HCT116 (cell line): ENCODE measurements at regions not wholly inside any gene's neighbourhood (a gene's known extent, or its start where the extent isn't known, plus 50 kb on each side); places are given as distances from the start of the nearest gene placed in this dataset.

Experiments used
- ATAC-seq: fragments of 200-7000 bp; cut with Tn5 transposase; 2 replicates; pipeline ENCODE4 v1.9.1; 2020; ENCODE audit warnings: mild to moderate bottlenecking, moderate library complexity
- BruUV-seq: library from RNA; stranded (reverse); fragments of 400-500 nt; replicated peaks from 2 replicates; lab custom pipeline; 2021; lab: Mats Ljungman, UMichigan
- CTCF ChIA-PET: fragments of 300-600 bp; sonication (Branson Sonifier 250); formaldehyde crosslinking; loops from one replicate; lab custom pipeline; 2021; ENCODE audit warnings: antibody characterized with exemption; lab: Charles Lee
- POLR2A ChIA-PET: fragments of 300-600, 350-600 bp; sonication (Branson Sonifier 250); formaldehyde crosslinking; loops from one replicate; lab custom pipeline; 2021; ENCODE audit warnings: antibody characterized with exemption; lab: Charles Lee
- RAD21 ChIA-PET, 2 experiments: fragments of 300-600 bp; sonication (Branson Sonifier 250); formaldehyde crosslinking; loops; one replicate each; lab custom pipeline; 2023; ENCODE audit warnings: low total read pairs in 2 of 2; ENCODE audit not compliant: uncharacterized antibody in 2 of 2, unreplicated experiment in 2 of 2, low non-redundant PET in 1 of 2; lab: Charles Lee
- DNase-seq: peaks from one replicate; pipeline ENCODE4 v3.0.0-alpha.2; 2010; ENCODE audit warnings: low read depth, low spot score
- H2AFZ ChIP-seq: fragments of 200-600 bp; shearing (Covaris generic), sonication (generic); 2 replicates; pipeline ENCODE4 v1.6.1; 2017; ENCODE audit warnings: low read depth, mixed run types, mixed read lengths, antibody characterized with exemption, low read length; ENCODE audit not compliant: poor library complexity, severe bottlenecking
- H3K27ac ChIP-seq: 2 replicates; pipeline ENCODE4 v1.5.1; 2012; ENCODE audit warnings: low read depth, low read length
- H3K27me3 ChIP-seq: fragments of 200-600 bp; sonication (generic); 2 replicates; pipeline ENCODE4 v1.6.1; 2016; ENCODE audit warnings: mixed run types, low read length, mixed read lengths; ENCODE audit not compliant: insufficient read depth
- H3K36me3 ChIP-seq, 2 experiments: fragments of 200-500 bp in 1 of 2; fragments of 200-600 bp in 1 of 2; sonication (Bioruptor generic) in 1 of 2; sonication (generic) in 1 of 2; 2 replicates each; pipeline versions ENCODE4 v1.5.1 to v1.6.1; 2014 to 2016; ENCODE audit warnings: low read length in 2 of 2, inconsistent platforms in 1 of 2, mixed read lengths in 1 of 2, mixed run types in 1 of 2; ENCODE audit not compliant: insufficient read depth in 2 of 2, control insufficient read depth in 1 of 2
- H3K4me1 ChIP-seq, 2 experiments: fragments of 200-600 bp in 1 of 2; sonication (generic) in 1 of 2; 2 replicates each; pipeline versions ENCODE4 v1.5.1 to v1.6.1; 2012 to 2017; ENCODE audit warnings: low read length in 2 of 2, inconsistent platforms in 1 of 2, mild to moderate bottlenecking in 1 of 2, mixed read lengths in 1 of 2, mixed run types in 1 of 2, moderate library complexity in 1 of 2; ENCODE audit not compliant: insufficient read depth in 2 of 2, control insufficient read depth in 1 of 2
- H3K4me2 ChIP-seq: fragments of 200-600 bp; sonication (generic); 2 replicates; pipeline ENCODE4 v1.6.1; 2017; ENCODE audit warnings: mixed run types, low read length, mixed read lengths
- H3K4me3 ChIP-seq, 2 experiments: fragments of 200-600 bp in 1 of 2; sonication (generic) in 1 of 2; replicated peaks in 1 of 2; 2 replicates each; pipeline ENCODE4 v1.5.1; 2011 to 2016; ENCODE audit warnings: low read length in 2 of 2, control low read depth in 1 of 2, low read depth in 1 of 2, mild to moderate bottlenecking in 1 of 2, mixed read lengths in 1 of 2, mixed run types in 1 of 2
- H3K79me2 ChIP-seq: fragments of 200-600 bp; sonication (generic); 2 replicates; pipeline ENCODE4 v1.6.1; 2017; ENCODE audit warnings: mild to moderate bottlenecking, mixed run types, low read length, moderate library complexity, mixed read lengths; ENCODE audit not compliant: insufficient read depth
- H3K9ac ChIP-seq: fragments of 200-600 bp; sonication (generic); 2 replicates; pipeline ENCODE4 v1.6.1; 2016; ENCODE audit warnings: low read length, mixed read lengths
- H3K9me2 ChIP-seq: fragments of 200-600 bp; sonication (generic), shearing (Covaris generic); 2 replicates; pipeline ENCODE4 v1.6.1; 2017; ENCODE audit warnings: mixed run types, mild to moderate bottlenecking, moderate library complexity; ENCODE audit not compliant: insufficient read depth
- H3K9me3 ChIP-seq, 2 experiments: fragments of 200-500 bp in 1 of 2; fragments of 200-600 bp in 1 of 2; sonication (Bioruptor generic) in 1 of 2; sonication (generic) in 1 of 2; 2 replicates each; pipeline ENCODE4 v1.6.1; 2014 to 2017; ENCODE audit warnings: low read length in 2 of 2, mixed read lengths in 2 of 2, inconsistent platforms in 1 of 2, low read depth in 1 of 2, mild to moderate bottlenecking in 1 of 2, mixed run types in 1 of 2, moderate library complexity in 1 of 2; ENCODE audit not compliant: control insufficient read depth in 1 of 2, insufficient read depth in 1 of 2
- H4K20me1 ChIP-seq: fragments of 200-600 bp; sonication (generic), shearing (Covaris generic); 2 replicates; pipeline ENCODE4 v1.6.1; 2017; ENCODE audit warnings: mixed run types, mild to moderate bottlenecking, moderate library complexity; ENCODE audit not compliant: insufficient read depth
- ATF3 ChIP-seq: IDR thresholded peaks from 2 replicates; pipeline ENCODE4 v1.6.1; 2012
- CBX3 ChIP-seq: IDR thresholded peaks from 2 replicates; pipeline ENCODE4 v1.6.1; 2012; ENCODE audit warnings: low read depth
- CTCF ChIP-seq, 3 experiments: fragments of 200-600 bp in 1 of 3; sonication (generic) in 1 of 3; IDR thresholded peaks in 2 of 3; conservative IDR thresholded peaks in 1 of 3; 2 replicates each; pipeline ENCODE4 v1.5.1; 2012 to 2017; ENCODE audit warnings: low read depth in 2 of 3, low read length in 2 of 3, antibody characterized with exemption in 1 of 3, borderline replicate concordance in 1 of 3, control low read depth in 1 of 3, mild to moderate bottlenecking in 1 of 3, mixed read lengths in 1 of 3, mixed run types in 1 of 3, moderate library complexity in 1 of 3; ENCODE audit not compliant: insufficient read depth in 1 of 3
- EZH2 ChIP-seq: fragments of 200-600 bp; sonication (generic); IDR thresholded peaks from 2 replicates; pipeline ENCODE4 v1.6.1; 2017; ENCODE audit warnings: antibody characterized with exemption, mixed run types
- EZH2phosphoT487 ChIP-seq: fragments of 200-600 bp; IDR thresholded peaks from 2 replicates; pipeline ENCODE4 v1.6.1; 2018; ENCODE audit warnings: antibody characterized with exemption, borderline replicate concordance
- FOSL1 ChIP-seq: IDR thresholded peaks from 2 replicates; pipeline ENCODE4 v1.6.1; 2012; ENCODE audit warnings: low read depth
- JUND ChIP-seq: IDR thresholded peaks from 2 replicates; pipeline ENCODE4 v1.6.1; 2012
- POLR2A ChIP-seq: IDR thresholded peaks from 2 replicates; pipeline ENCODE4 v1.7.0; 2011; ENCODE audit warnings: borderline replicate concordance; ENCODE audit not compliant: insufficient read depth, insufficient read length; ENCODE audit errors: extremely low read depth
- POLR2AphosphoS5 ChIP-seq: IDR thresholded peaks from 2 replicates; pipeline ENCODE4 v1.6.1; 2011; ENCODE audit warnings: mild to moderate bottlenecking, low read depth, low read length, moderate library complexity
- RAD21 ChIP-seq: IDR thresholded peaks from 2 replicates; pipeline ENCODE4 v1.6.1; 2012; ENCODE audit warnings: low read depth, mild to moderate bottlenecking
- SP1 ChIP-seq: IDR thresholded peaks from 2 replicates; pipeline ENCODE4 v1.6.1; 2012; ENCODE audit warnings: low read depth
- SRF ChIP-seq: IDR thresholded peaks from 2 replicates; pipeline ENCODE4 v1.6.1; 2012; ENCODE audit warnings: low read depth
- TCF7L2 ChIP-seq: IDR thresholded peaks from 2 replicates; pipeline ENCODE4 v1.7.0; 2011; ENCODE audit warnings: borderline replicate concordance, inconsistent platforms; ENCODE audit not compliant: insufficient read depth, insufficient read length; ENCODE audit errors: extremely low read depth
- ZNF274 ChIP-seq: fragments of 200-500 bp; sonication (Bioruptor generic); IDR thresholded peaks from 2 replicates; pipeline ENCODE4 v1.6.1; 2014; ENCODE audit warnings: mild to moderate bottlenecking, low read depth, low read length, inconsistent platforms
- intact Hi-C: fragments of 100-400 bp; cut with micrococcal nuclease; formaldehyde crosslinking; loops from 2 replicates; pipeline ENCODE4 v1.10.0; 2022
- TF ChIP-seq, protein P1 (sequence below): IDR thresholded peaks from 2 replicates; pipeline ENCODE4 v1.6.1; 2012; ENCODE audit warnings: low read depth

DNA sequence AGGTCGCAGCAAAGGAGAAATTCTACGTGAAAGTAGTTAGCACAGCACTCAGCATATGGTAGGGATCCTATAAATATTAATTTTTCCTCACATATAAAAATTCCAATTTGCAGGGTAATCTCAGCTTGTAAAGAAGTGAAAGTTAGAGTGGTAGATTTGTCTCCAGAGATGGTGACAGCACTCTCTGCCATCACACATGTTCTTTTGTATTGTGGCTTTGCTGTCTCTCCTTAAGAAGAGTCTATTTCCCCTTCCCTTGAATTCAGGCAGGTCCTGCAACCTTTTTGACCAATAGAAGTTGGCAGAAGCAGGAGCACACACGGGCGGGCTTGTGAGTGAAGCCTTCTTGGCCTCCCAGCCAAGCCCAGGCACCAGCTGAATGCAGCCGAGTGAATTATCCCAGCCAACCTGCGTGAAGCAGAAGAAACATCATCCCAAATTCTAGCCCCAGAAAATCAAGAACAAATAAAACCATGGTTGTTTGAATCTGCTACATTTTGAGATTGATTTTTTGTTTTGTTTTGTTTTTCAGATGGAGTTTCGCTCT is 107.8 kb upstream of the COPS8 start:
- no peaks in the 10 kb centered on the region for H3K36me3 ChIP-seq
- TF ChIP-seq TCF7L2 (no peak), SP1 (no peak), EZH2 (no peak), FOSL1 (no peak), EZH2phosphoT487 (no peak), ZNF274 (no peak), SRF (no peak), RAD21 (no peak), POLR2AphosphoS5 (no peak), CBX3 (no peak), JUND (no peak), POLR2A (no peak), ATF3 (no peak), CTCF (IDR thresholded peaks at IDR 0.05 in 2 of 3, conservative IDR thresholded peaks at IDR 0.05 in 1 of 3; ENCODE audit: borderline replicate concordance in 1 of 3, insufficient read depth in 1 of 3, low read depth in 2 of 3, low read length in 2 of 3) (no peak)
- TF ChIP-seq, protein P1, sequence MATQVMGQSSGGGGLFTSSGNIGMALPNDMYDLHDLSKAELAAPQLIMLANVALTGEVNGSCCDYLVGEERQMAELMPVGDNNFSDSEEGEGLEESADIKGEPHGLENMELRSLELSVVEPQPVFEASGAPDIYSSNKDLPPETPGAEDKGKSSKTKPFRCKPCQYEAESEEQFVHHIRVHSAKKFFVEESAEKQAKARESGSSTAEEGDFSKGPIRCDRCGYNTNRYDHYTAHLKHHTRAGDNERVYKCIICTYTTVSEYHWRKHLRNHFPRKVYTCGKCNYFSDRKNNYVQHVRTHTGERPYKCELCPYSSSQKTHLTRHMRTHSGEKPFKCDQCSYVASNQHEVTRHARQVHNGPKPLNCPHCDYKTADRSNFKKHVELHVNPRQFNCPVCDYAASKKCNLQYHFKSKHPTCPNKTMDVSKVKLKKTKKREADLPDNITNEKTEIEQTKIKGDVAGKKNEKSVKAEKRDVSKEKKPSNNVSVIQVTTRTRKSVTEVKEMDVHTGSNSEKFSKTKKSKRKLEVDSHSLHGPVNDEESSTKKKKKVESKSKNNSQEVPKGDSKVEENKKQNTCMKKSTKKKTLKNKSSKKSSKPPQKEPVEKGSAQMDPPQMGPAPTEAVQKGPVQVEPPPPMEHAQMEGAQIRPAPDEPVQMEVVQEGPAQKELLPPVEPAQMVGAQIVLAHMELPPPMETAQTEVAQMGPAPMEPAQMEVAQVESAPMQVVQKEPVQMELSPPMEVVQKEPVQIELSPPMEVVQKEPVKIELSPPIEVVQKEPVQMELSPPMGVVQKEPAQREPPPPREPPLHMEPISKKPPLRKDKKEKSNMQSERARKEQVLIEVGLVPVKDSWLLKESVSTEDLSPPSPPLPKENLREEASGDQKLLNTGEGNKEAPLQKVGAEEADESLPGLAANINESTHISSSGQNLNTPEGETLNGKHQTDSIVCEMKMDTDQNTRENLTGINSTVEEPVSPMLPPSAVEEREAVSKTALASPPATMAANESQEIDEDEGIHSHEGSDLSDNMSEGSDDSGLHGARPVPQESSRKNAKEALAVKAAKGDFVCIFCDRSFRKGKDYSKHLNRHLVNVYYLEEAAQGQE: no peak
- intact Hi-C loops: no loop called here
- no peak overlapping the region for H3K4me3 ChIP-seq
- H3K79me2 ChIP-seq: no peaks in the 10 kb centered on the region
- H3K9me2 ChIP-seq: no peaks in the 10 kb centered on the region
- no peaks in the 10 kb centered on the region; a peak in 1 of 4 replicates for H3K9me3 ChIP-seq
- POLR2A ChIA-PET: no interaction called here
- H3K27me3 ChIP-seq: peaks cover 51% of the 10 kb centered on the region
- H4K20me1 ChIP-seq: no peaks in the 10 kb centered on the region
- RAD21 ChIA-PET: no interaction called here
- ATAC-seq: no peak
- H3K27ac ChIP-seq: no peak overlapping the region
- H3K4me1 ChIP-seq: no peaks in the 10 kb centered on the region
- BruUV-seq: no TSS peak
- no peak overlapping the region for H2AFZ ChIP-seq
- no peak for DNase-seq
- no peak overlapping the region for H3K9ac ChIP-seq
- CTCF ChIA-PET: no interaction called here
- no peak overlapping the region for H3K4me2 ChIP-seq
